Retinal pigment epithelial cell (primary cell): ENCODE measurements at regions not wholly inside any gene's neighbourhood (a gene's known extent, or its start where the extent isn't known, plus 50 kb on each side); places are given as distances from the start of the nearest gene placed in this dataset.

Source experiments
- DNase-seq: peaks from one replicate; pipeline ENCODE4 v3.0.0-alpha.2; 2010; ENCODE audit warnings: low read depth
- H3K4me3 ChIP-seq: 2 replicates; pipeline ENCODE4 v1.5.1; 2011; ENCODE audit warnings: mild to moderate bottlenecking, low read length, control low read depth, moderate library complexity
- TF ChIP-seq, protein P1 (sequence below): conservative IDR thresholded peaks from 2 replicates; pipeline ENCODE4 v1.5.1; 2011; ENCODE audit warnings: low read depth, low read length, control low read depth, inconsistent platforms

GRCh38 chr2:64928813-64929212, 60.4 kb upstream of the SLC1A4 start:
- TF ChIP-seq, protein P1, sequence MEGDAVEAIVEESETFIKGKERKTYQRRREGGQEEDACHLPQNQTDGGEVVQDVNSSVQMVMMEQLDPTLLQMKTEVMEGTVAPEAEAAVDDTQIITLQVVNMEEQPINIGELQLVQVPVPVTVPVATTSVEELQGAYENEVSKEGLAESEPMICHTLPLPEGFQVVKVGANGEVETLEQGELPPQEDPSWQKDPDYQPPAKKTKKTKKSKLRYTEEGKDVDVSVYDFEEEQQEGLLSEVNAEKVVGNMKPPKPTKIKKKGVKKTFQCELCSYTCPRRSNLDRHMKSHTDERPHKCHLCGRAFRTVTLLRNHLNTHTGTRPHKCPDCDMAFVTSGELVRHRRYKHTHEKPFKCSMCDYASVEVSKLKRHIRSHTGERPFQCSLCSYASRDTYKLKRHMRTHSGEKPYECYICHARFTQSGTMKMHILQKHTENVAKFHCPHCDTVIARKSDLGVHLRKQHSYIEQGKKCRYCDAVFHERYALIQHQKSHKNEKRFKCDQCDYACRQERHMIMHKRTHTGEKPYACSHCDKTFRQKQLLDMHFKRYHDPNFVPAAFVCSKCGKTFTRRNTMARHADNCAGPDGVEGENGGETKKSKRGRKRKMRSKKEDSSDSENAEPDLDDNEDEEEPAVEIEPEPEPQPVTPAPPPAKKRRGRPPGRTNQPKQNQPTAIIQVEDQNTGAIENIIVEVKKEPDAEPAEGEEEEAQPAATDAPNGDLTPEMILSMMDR: no peak
- no peak for DNase-seq
- no peak overlapping the region for H3K4me3 ChIP-seq

DNA sequence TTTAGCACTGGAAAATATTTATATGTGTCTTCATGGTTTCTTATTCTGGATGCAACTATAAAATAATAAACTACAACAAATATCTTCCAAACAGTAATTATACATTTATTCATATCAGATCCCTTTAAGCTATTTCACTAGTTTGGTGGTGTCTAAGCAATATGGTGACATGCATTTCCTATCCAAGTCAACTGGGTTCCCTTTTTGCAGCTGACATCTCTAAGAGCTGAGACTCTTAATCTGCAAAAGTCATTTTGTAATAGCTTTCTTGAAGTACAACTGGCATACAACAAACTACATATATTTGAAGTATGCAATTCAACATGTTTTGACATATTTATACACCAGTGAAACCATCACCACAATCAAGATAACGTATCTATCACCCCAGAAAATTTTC, 59.9 kb upstream of the SLC1A4 start:
- DNase-seq: no peak
- H3K4me3 ChIP-seq: no peak overlapping the region
- TF ChIP-seq, protein P1: no peak

- TF ChIP-seq, protein P1: no peak
- no peak for DNase-seq
- no peak overlapping the region for H3K4me3 ChIP-seq
Measured at GRCh38 chr2:64930258-64930671, 58.9 kb upstream of the SLC1A4 start.

GRCh38 chr2:64931246-64932115, 57.7 kb upstream of the SLC1A4 start:
- no peak overlapping the region for H3K4me3 ChIP-seq
- no peak for DNase-seq
- TF ChIP-seq, protein P1: no peak

- no peak for DNase-seq
- TF ChIP-seq, protein P1: no peak
- H3K4me3 ChIP-seq: no peak overlapping the region
Measured at GRCh38 chr2:64932116-64932370, 57.2 kb upstream of the SLC1A4 start.

GRCh38 chr2:64932371-64933216, 56.6 kb upstream of the SLC1A4 start:
- TF ChIP-seq, protein P1: no peak
- no peak overlapping the region for H3K4me3 ChIP-seq
- no peak for DNase-seq
